Adipocyte (in vitro differentiated cells): ENCODE measurements at regions not wholly inside any gene's neighbourhood (a gene's known extent, or its start where the extent isn't known, plus 50 kb on each side); places are given as distances from the start of the nearest gene placed in this dataset.

ENCODE experiments used
- DNase-seq: peaks from one replicate; pipeline ENCODE4 v3.0.0-alpha.2; 2015; ENCODE audit warnings: low read depth
- H3K27me3 ChIP-seq: replicated peaks from 2 replicates; pipeline ENCODE4 v1.7.0; 2013; ENCODE audit warnings: mild to moderate bottlenecking, low read length, moderate library complexity; ENCODE audit not compliant: control insufficient read depth, insufficient read depth
- H3K36me3 ChIP-seq: 2 replicates; pipeline ENCODE4 v1.7.0; 2013; ENCODE audit warnings: low read length, mild to moderate bottlenecking, moderate library complexity; ENCODE audit not compliant: control insufficient read depth, insufficient read depth, severe bottlenecking
- H3K4me1 ChIP-seq: 2 replicates; pipeline ENCODE4 v1.7.0; 2013; ENCODE audit warnings: mild to moderate bottlenecking, low read length, moderate library complexity; ENCODE audit not compliant: control insufficient read depth, insufficient read depth
- H3K4me3 ChIP-seq: 2 replicates; pipeline ENCODE4 v1.7.0; 2013; ENCODE audit warnings: mild to moderate bottlenecking, low read length, moderate library complexity
- H3K9ac ChIP-seq: 2 replicates; pipeline ENCODE4 v1.7.0; 2013; ENCODE audit warnings: mild to moderate bottlenecking, low read length, moderate library complexity
- H3K9me3 ChIP-seq: 2 replicates; pipeline ENCODE4 v1.7.0; 2013; ENCODE audit warnings: mild to moderate bottlenecking, low read length, moderate library complexity; ENCODE audit not compliant: control insufficient read depth

DNA sequence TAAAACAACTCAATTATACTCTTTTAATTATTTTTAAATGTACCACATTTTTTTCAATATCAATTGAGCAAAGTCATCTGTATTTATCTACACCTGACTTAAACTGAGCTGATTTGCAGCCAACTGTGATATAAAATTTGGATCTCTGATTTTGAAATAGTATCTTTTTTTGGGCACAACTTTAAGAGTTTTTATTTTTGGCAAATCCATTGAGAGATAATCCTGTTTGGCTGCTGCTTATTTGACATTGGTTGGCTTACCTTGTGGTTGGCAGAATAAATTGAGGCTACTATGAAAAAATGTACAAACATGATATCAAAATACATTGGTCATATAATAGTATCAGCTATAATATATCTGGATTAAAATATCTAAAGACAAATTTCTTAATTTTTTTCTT is 656.0 kb upstream of the NDST4 start:
- Histone ChIP-seq H3K4me1 (no peaks in the 10 kb centered on the region), H3K27me3 (no peaks in the 10 kb centered on the region), H3K36me3 (no peaks in the 10 kb centered on the region), H3K9me3 (no peaks in the 10 kb centered on the region), H3K9ac (no peak overlapping the region), H3K4me3 (no peak overlapping the region)
- no peak for DNase-seq

DNA sequence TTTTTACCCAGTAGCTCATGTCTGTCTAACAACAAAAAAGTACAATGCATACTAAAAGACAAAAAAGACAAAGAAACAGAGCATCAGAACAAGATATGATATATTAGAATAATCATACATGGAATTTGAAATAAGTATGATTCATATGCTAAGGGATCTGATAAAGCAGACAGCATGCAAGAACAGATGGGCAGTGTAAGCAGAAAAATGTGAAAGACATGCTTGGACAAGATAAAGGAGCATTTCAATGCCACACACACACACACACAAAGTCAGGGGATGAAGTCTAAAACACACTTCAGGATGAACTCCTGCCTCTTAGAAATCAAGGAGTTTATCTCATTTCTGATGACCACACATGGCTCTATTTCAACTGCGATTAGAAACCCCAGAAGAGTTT is 649.6 kb upstream of the NDST4 start:
- no peaks in the 10 kb centered on the region for H3K9me3 ChIP-seq
- H3K9ac ChIP-seq: no peak overlapping the region
- no peak overlapping the region for H3K4me3 ChIP-seq
- no peaks in the 10 kb centered on the region for H3K4me1 ChIP-seq
- no peaks in the 10 kb centered on the region for H3K27me3 ChIP-seq
- DNase-seq: no peak
- H3K36me3 ChIP-seq: no peaks in the 10 kb centered on the region

DNA sequence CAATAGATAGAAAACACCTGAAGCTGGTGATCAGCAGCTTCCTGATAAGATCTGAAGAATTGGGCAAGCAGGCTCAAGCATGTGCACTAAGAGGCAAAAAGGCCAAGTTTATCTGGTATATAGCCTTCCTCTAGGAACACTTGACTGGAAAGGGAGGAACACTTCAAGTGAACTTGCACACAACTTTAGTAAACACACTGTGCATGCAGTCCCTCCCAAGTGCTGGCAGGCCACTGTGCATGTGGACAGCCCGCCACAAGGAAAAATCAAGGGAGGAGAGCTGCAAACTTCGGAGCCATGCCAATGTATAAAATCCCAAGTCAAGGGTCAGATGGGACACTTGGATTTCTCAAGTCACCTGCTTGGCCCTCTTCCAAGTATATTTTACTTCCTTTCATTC is 645.8 kb upstream of the NDST4 start:
- no peak overlapping the region for H3K4me3 ChIP-seq
- no peaks in the 10 kb centered on the region for H3K27me3 ChIP-seq
- H3K9me3 ChIP-seq: no peaks in the 10 kb centered on the region
- H3K9ac ChIP-seq: no peak overlapping the region
- H3K36me3 ChIP-seq: no peaks in the 10 kb centered on the region
- H3K4me1 ChIP-seq: no peaks in the 10 kb centered on the region
- no peak for DNase-seq

DNA sequence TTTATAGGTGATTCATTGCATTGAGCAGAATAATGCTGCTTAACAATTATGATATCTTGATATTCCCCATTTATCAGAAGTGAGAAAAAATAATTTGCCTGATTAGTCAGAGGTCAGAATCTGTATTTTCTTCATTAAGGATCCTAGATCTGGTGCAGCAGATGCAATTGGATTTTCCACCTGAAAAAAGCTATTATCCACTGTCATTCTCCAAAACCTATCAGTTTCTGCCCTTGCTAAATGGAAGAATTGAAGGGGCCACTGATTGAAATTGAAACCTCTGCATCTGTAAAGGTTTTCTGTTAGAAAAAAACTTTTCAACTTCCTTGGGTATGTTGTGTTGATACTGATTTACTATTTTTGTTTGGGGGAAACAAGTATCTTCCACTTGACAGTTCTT is 636.0 kb upstream of the NDST4 start:
- Histone ChIP-seq H3K4me1 (no peaks in the 10 kb centered on the region), H3K27me3 (no peaks in the 10 kb centered on the region), H3K9me3 (no peaks in the 10 kb centered on the region), H3K36me3 (no peaks in the 10 kb centered on the region), H3K4me3 (no peak overlapping the region), H3K9ac (no peak overlapping the region)
- no peak for DNase-seq

DNA sequence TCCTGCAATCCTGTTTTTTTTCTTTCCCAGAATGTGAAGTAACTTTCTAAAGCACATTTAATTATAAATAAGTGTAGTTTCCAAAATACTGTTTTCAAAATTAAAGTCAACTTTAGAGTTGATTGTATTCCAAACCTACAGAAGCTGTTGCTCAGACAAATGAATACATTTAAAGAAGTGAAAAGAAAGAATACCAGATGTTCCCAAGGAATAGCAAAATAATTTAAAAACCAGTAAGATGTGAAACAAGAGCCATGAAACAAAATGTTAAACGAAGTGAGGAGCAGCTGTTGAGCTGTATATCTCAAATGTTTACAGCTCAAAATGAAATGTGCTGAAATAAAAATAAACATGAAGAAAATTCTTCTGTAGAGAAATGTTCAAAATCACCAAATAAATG is 627.4 kb upstream of the NDST4 start:
- Histone ChIP-seq H3K4me1 (no peaks in the 10 kb centered on the region), H3K36me3 (no peaks in the 10 kb centered on the region), H3K9me3 (no peaks in the 10 kb centered on the region), H3K9ac (no peak overlapping the region), H3K27me3 (no peaks in the 10 kb centered on the region), H3K4me3 (no peak overlapping the region)
- no peak for DNase-seq

DNA sequence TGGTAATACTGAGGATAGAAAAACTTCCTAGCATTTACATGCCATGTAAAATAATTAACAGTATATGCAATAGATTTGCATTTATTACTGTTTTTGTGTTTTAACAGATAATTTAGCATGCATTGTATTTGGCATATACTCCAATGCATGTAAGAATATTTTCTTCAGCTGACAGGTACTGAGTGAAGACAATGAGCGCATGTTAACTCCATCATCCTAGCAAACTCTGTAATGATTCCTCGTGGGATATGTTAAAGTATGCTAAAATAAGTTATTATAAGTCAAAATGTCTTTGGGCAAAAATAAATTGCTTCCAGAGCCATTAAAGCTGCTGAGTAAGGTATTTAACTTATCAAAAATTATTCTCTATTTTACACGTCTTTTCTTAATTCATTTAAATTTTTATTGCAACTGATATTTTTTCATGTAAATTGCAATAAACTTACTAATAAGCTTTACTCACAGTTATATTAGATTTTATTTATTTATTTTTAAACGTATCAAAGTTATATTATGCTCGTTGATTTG is 616.4 kb upstream of the NDST4 start:
- Histone ChIP-seq H3K27me3 (no peaks in the 10 kb centered on the region), H3K9me3 (no peaks in the 10 kb centered on the region), H3K9ac (no peak overlapping the region), H3K4me3 (no peak overlapping the region), H3K36me3 (no peaks in the 10 kb centered on the region), H3K4me1 (no peaks in the 10 kb centered on the region)
- DNase-seq: no peak

DNA sequence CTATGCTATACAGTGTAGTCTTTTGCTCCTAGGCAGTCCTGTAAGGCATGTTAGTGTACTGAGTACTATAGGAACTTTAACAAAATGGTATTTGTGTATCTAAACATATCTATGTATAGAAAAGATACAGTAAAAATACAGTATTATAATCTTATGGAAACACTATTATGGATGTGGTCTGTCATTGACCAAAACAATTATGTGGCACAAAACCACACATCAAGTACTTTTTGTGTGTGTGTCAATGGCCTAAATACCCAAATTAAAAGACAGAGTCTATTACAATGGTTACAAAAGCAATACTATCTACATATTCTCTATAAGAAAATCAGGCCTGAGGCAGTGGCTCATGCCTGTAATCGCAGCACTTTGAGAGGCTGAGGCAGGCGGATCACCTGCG is 610.2 kb upstream of the NDST4 start:
- no peak overlapping the region for H3K4me3 ChIP-seq
- DNase-seq: no peak
- H3K27me3 ChIP-seq: no peaks in the 10 kb centered on the region
- H3K9ac ChIP-seq: no peak overlapping the region
- H3K4me1 ChIP-seq: no peaks in the 10 kb centered on the region
- no peaks in the 10 kb centered on the region for H3K9me3 ChIP-seq
- H3K36me3 ChIP-seq: no peaks in the 10 kb centered on the region

DNA sequence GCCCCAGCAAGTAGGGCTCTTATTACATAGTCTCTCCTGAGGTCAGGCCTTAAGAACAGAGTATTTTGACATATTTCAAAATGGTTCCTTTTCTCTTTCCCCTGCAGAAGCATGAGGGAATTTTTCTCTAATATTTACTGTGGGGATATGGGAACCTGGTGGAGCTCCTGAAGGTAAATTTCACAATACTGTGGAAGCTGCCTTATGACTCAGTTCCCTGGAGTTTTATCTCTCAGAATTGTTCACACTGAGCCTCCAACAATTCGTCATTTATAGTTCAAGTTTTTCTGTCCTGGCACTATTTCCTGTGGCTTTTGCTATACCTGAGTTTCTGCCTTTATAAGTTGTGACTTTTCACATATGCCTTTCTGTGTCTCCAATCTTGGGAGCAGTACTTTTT is 607.2 kb upstream of the NDST4 start:
- Histone ChIP-seq H3K36me3 (no peaks in the 10 kb centered on the region), H3K4me3 (no peak overlapping the region), H3K4me1 (no peaks in the 10 kb centered on the region), H3K9me3 (no peaks in the 10 kb centered on the region), H3K9ac (no peak overlapping the region), H3K27me3 (no peaks in the 10 kb centered on the region)
- no peak for DNase-seq

DNA sequence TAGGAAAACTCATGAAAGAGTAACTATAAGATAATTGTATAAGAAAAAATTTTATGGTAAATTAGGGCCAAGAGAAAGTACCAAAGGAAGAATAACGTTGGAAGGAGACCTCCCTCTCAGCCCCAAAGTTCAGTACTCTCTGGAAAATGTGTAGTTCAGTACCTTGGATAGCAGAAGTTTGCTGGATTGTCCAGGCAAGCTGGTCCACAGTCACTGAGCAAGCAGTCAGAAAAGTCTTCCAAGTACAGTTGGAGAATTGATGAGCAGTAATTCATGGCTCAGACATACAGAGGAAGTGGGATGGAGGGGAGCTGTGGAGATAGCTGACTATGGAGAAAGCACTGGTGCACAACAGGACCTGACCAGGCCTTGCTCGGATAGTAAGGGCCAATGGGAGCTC is 598.2 kb upstream of the NDST4 start:
- Histone ChIP-seq H3K36me3 (no peaks in the 10 kb centered on the region), H3K27me3 (no peaks in the 10 kb centered on the region), H3K9ac (no peak overlapping the region), H3K4me1 (no peaks in the 10 kb centered on the region), H3K9me3 (no peaks in the 10 kb centered on the region), H3K4me3 (no peak overlapping the region)
- peak; percentile 1 for DNase-seq

DNA sequence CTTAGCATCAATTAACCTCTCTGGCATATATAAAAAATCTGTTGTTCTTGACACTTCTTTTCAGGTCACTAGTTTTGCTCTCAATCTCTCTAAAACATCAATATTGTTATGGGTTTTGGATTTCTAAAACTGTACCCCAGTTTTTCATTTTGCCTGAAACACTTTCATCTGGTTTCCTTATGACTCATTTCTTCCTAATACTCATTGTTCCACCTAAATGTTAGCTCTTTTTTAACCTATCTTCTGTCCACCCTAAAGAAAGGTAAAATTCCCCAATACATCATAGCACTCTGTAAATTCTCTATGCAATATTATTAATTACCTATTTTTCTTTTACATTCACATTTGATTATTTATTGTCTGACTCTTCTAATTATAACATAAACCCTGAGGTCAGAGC is 575.5 kb upstream of the NDST4 start:
- Histone ChIP-seq H3K27me3 (no peaks in the 10 kb centered on the region), H3K36me3 (no peaks in the 10 kb centered on the region), H3K4me3 (no peak overlapping the region), H3K9ac (no peak overlapping the region), H3K4me1 (no peaks in the 10 kb centered on the region), H3K9me3 (no peaks in the 10 kb centered on the region)
- no peak for DNase-seq

DNA sequence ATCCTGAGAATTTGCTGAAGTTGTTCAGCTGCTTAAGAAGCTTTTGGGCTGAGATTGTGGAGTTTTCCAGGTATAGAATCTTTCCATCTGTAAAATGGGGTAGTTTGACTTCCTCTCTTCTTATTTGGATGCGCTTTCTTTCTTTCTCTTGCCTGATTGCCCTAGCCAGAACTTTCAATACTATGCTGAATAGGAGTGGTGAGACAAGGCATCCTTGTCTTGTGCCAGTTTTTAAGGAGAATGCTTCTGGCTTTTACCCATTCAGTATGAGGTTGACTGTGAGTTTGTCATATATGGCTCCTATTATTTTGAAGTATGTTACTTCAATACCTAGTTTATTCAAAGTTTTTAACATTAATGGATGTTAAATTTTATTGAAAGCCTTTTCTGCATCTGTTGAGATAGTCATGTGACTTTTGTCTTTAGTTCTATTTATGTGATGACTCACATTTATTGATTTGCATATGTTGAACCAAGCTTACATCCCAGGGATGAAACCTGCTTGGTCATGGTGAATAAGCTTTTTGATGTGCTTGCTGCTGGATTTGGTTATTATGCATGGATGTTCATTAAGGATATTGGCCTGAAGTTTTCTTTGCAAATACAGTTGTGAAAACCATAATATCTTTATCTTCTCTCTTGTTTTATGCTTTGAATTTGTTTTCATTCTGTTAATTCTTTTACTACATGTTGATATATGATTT is 573.8 kb upstream of the NDST4 start:
- H3K4me1 ChIP-seq: no peaks in the 10 kb centered on the region
- no peaks in the 10 kb centered on the region for H3K9me3 ChIP-seq
- no peak overlapping the region for H3K9ac ChIP-seq
- no peak overlapping the region for H3K4me3 ChIP-seq
- no peaks in the 10 kb centered on the region for H3K27me3 ChIP-seq
- no peaks in the 10 kb centered on the region for H3K36me3 ChIP-seq
- no peak for DNase-seq

DNA sequence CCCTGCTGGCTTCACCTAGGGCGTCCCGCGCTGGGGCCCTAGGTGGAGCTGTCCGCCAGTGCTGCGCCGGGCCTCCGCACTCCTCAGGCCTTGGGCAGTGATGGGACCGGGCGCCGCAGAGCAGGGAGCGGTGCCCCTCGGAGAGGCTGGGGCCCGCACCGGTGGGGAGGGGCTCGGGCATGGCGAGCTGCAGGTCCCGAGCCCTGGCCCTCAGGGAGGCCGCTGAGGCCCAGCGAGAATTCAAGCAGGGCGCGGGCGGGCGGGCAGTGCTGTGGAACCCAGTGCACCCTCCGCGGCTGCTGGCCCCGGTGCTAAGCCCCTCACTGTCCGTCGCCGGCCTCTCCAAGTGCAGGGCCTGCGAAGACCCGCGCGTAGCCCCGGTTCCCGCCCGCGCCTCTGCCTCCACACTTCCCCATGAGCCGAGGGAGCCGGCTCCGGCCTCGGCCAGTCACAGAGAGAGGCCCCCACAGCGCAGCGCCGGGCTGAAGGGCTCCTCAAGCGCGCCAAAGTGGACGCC is 565.1 kb upstream of the NDST4 start:
- Histone ChIP-seq H3K36me3 (no peaks in the 10 kb centered on the region), H3K9ac (no peak overlapping the region), H3K9me3 (no peaks in the 10 kb centered on the region), H3K4me3 (no peak overlapping the region), H3K4me1 (no peaks in the 10 kb centered on the region), H3K27me3 (no peaks in the 10 kb centered on the region)
- no peak for DNase-seq
